ENCODE measurements at regions not wholly inside any gene's neighbourhood (a gene's known extent, or its start where the extent isn't known, plus 50 kb on each side); places are given as distances from the start of the nearest gene placed in this dataset.
"Not testable (repeated sequence)": the region's sequence is repeated elsewhere in the genome, so short reads cannot be mapped to it uniquely, and the experiment has no call there.

GRCh38 chr2:64251497-64252250 lies 107.5 kb upstream of the PELI1 start:
- Histone ChIP-seq H3K4me3 (no peak overlapping the region), H3K27me3 (no peaks in the 10 kb centered on the region), H3K36me3 (no peaks in the 10 kb centered on the region), H3K4me1 (peaks cover 0 to 10% (median 3%) of the 10 kb centered on the region in 4 donors), H3K9me3 (no peaks in the 10 kb centered on the region), H3K27ac (no peak overlapping the region)
- intact Hi-C loops (cut with DNase I): no loop called here
- WGBS, 2 donors: 85% methylated on average over 5 of the region's 5 CpGs
- DNase-seq: no peak
- TF ChIP-seq POLR2A (IDR thresholded peaks at IDR 0.05) (no peak), CTCF (IDR thresholded peaks at IDR 0.05) (no peak), POLR2AphosphoS5 (IDR thresholded peaks at IDR 0.05) (no peak), EP300 (IDR thresholded peaks at IDR 0.05) (no peak)

GRCh38 chr2:64252251-64252978 lies 108.2 kb upstream of the PELI1 start:
- H3K9me3 ChIP-seq; DNase-seq; H3K27me3 ChIP-seq; intact Hi-C loops (cut with DNase I); H3K27ac ChIP-seq; H3K36me3 ChIP-seq; H3K4me3 ChIP-seq; H3K4me1 ChIP-seq: not testable (repeated sequence)
- WGBS, 2 donors: 92 to 94% methylated on average over 9 of the region's 11 CpGs

- not testable (repeated sequence) for H3K9me3 ChIP-seq
- whole genome bisulfite sequencing, 2 donors: 93 to 94% methylated on average over 8 of the region's 9 CpGs
Measured at GRCh38 chr2:64253421-64253820, 109.2 kb upstream of the PELI1 start.

GRCh38 chr2:64258566-64258965 lies 114.3 kb upstream of the PELI1 start:
- H3K9me3 ChIP-seq: no peaks in the 10 kb centered on the region
- intact Hi-C loops (cut with DNase I): no loop called here

More at GRCh38 chr2:64253421-64253820, 109.2 kb upstream of the PELI1 start:
- intact Hi-C loops (cut with DNase I); H3K27me3 ChIP-seq; H3K4me3 ChIP-seq; H3K36me3 ChIP-seq; H3K4me1 ChIP-seq; DNase-seq; H3K27ac ChIP-seq: not testable (repeated sequence)

GRCh38 chr2:64259312-64259711 lies 115.1 kb upstream of the PELI1 start:
- Histone ChIP-seq H3K4me3 (no peak overlapping the region), H3K27ac (no peak overlapping the region), H3K27me3 (no peaks in the 10 kb centered on the region), H3K36me3 (no peaks in the 10 kb centered on the region), H3K4me1 (peaks cover 0 to 7% (median 0%) of the 10 kb centered on the region in 4 donors), H3K9me3 (no peaks in the 10 kb centered on the region)
- TF ChIP-seq CTCF (IDR thresholded peaks at IDR 0.05): no peak
- TF ChIP-seq POLR2A (IDR thresholded peaks at IDR 0.05): no peak
- TF ChIP-seq POLR2AphosphoS5 (IDR thresholded peaks at IDR 0.05): no peak
- no peak for TF ChIP-seq EP300 (IDR thresholded peaks at IDR 0.05)
- 55 to 63% methylated on average over 2 of the region's 2 CpGs for WGBS, 2 donors
- DNase-seq: no peak
- intact Hi-C loops (cut with DNase I): no loop called here

More at GRCh38 chr2:64258566-64258965, 114.3 kb upstream of the PELI1 start:
- WGBS, 2 donors: 97% methylated on average over 5 of the region's 5 CpGs
- DNase-seq: no peak
- TF ChIP-seq POLR2A (IDR thresholded peaks at IDR 0.05): no peak
- TF ChIP-seq POLR2AphosphoS5 (IDR thresholded peaks at IDR 0.05): no peak
- TF ChIP-seq CTCF (IDR thresholded peaks at IDR 0.05): no peak
- TF ChIP-seq EP300 (IDR thresholded peaks at IDR 0.05): no peak
- no peak overlapping the region for H3K4me3 ChIP-seq
- H3K36me3 ChIP-seq: no peaks in the 10 kb centered on the region
- H3K27me3 ChIP-seq: no peaks in the 10 kb centered on the region
- no peak overlapping the region for H3K27ac ChIP-seq
- peaks cover 0 to 7% (median 0%) of the 10 kb centered on the region in 4 donors for H3K4me1 ChIP-seq
